HG02678 (cell line): ENCODE measurements at regions not wholly inside any gene's neighbourhood (a gene's known extent, or its start where the extent isn't known, plus 50 kb on each side); places are given as distances from the start of the nearest gene placed in this dataset.

ENCODE experiments used
- ATAC-seq: cut with Tn5 transposase; IDR thresholded peaks from one replicate; pipeline ENCODE4 v1.9.1; 2021; ENCODE audit warnings: mild to moderate bottlenecking, moderate library complexity; ENCODE audit not compliant: unreplicated experiment

DNA sequence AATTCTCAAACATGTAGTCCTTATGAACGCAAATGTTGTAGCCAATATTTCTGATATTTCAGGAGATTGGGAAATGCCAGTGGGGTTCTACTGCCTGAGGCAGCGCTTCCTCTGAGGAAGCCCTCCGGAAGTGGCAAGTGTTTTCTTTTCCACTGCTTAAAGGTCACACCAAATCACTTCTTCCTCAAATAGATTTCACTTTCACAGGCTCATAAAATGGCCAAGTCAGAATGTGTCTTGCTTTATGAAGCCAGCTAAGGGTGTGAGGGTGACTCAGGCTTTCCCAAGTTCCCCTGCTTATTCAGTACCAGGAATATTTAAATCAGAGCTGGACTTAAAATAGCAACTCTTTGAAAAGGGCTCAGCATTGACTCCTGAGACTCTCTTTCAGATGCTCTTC, 514.2 kb upstream of the DIPK2B start:
- ATAC-seq, result peak; percentile 35

DNA sequence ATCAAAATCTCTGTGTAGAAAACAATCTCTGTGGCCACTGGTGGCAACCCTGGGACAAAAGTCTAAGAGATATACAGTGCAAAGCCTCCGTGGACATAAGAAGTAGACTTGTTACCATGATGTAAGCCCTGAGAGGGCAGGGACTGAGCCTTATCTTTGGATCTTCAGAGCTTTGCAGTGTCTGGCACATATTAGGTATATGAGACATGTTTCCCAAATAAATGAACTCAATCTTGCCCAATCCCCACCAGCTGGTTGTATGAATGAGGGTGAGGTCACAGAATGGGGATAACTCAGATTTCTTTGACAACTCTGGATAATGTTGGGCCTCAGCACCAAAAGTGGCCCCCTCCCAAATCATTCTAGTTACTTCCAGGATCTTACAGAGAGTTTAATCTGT, 511.4 kb upstream of the DIPK2B start:
- no peak for ATAC-seq

DNA sequence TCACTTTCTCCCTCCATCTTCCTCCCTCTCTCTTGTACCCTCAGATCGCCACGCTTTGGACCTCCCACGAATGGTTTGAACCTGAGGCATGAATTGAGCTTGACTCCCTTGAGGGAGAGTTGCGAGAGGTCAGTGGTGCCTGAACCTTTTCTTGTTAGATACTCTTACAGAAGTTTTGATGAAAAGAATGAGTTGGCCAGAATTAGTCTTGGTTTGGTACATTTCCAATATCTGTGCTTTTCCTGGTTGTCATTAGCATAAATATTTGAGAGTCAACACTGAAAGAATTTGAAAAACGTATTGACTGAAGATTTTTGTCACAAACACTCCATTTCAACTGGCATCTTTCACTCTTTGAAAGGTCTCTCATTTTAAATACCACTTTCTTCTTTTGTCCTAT, 510.6 kb upstream of the DIPK2B start:
- no peak for ATAC-seq

DNA sequence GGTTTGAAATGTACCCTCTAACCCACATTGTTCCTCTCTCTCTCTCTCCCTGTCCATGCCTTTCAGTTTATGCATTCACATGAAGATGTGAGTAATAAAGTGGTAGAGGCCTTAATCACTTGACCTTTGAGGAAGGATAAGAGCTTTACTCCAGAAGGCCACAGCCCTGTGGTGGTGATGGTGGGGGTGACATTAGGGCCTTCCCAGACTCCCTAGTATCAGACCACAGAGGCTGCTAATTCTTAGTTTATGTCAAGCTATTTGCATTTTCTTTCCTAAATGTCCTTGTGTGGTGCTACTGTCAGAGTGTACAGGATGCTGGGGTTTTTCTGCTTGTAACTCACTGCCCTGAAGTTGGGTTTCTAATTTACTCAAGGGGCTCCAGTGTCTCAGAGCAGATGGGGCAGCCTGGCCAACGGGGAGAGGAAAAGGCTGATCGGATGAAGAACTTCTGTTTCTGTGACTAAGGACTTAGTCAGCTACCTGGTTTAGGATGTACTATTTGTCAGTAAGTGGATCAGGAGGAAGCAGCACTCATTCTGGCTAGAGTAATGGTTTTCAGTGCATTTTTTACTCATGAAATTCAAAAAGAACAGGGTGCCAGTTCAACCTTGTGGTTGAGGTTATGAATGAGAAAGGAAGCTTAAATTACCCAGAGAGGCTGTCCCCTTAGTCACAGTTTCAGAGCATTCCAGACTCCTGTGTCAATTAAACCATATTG, 509.6 kb upstream of the DIPK2B start:
- peak; percentile 86 for ATAC-seq

DNA sequence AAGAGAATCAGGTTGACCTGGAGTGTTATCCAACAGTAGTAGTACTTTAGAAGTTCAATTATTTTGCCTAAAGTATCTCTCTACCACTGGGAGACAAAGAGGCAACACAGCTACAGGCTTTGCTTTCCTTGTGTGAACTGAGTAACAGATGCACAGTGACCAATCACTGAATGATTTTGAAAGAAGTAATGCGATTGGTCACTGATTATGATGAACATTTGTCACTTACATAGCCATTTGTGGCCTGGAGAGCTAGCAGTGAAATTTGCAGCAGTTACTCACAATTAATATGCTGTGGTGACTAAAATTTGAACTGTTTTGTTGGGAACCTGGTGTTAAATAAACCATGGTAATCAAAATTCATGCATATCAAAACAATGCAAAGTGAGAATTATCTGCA, 508.7 kb upstream of the DIPK2B start:
- ATAC-seq, result no peak

DNA sequence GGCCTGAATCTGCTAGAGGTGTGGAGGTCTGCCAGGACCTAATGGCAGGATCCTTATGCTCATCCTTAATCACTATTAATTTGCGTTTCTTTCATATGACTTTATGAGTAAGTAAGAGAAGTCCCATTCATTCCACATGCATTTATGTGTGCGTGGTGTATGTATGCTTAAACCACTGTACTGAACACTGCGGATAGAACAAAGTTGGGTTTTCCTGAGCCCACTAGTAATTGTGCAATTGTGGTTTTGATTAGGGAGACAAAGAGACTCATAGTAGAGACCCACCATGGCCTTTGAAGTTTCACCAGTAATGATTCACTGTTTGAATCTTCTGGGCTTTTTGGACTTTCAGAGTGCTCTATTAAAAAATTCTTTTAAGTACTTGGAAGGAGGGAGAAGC, 498.5 kb upstream of the DIPK2B start:
- ATAC-seq, result no peak

DNA sequence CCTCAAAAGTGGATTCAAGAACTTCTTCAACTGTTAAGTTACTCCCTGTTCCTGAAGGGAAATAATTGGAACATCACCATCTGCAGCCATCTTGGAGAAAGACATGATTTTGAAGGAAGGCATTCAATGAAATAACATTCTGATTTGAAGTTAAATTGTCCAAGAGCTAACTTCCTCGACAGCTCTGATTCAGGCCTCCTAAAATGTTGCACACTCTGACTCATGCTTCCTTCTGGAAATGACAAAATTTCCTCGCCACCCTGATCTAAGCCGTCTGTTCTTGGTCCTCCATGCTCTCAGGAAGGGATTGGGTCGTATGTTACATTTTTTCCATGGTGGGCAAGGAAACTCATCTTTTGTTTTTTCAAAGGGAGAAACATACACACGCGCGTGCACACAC, 496.9 kb upstream of the DIPK2B start:
- no peak for ATAC-seq

DNA sequence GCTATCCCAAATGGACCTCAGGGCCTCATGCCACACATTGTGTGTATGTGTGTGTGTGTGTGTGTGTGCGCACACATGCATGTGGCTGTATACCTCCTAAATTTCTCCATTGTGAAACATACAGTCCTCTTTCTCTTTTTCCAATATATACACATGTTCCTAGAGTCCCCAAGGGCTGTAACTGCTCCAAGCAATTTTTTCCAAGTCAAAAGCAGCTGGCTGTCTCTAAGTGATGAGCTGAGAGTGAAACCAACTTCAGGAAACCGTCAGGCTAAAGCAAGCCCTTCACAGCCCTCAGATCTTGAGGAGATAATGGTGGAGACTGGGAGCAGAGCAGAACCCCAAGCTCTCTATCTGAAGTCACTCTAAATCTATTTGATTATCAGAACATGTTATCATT, 496.1 kb upstream of the DIPK2B start:
- no peak for ATAC-seq

DNA sequence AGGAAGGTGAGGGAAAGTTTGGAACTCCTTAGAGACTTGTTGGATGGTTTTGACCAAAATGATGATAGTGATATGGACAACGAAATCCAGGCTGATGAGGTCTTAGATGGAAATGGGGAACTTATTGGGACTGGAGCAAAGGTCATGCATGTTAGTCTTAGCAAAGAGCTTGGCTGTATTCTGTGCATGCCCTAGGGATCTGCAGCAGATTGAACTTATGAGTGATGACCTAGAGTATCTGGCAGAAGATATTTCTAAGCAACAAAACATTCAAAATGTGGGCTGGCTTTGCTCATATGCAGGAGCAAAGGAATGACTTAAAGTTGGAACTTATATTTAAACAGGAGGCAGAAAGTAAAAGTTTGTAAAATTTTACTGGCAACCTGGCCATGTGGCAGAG, 489.3 kb upstream of the DIPK2B start:
- ATAC-seq, result no peak

DNA sequence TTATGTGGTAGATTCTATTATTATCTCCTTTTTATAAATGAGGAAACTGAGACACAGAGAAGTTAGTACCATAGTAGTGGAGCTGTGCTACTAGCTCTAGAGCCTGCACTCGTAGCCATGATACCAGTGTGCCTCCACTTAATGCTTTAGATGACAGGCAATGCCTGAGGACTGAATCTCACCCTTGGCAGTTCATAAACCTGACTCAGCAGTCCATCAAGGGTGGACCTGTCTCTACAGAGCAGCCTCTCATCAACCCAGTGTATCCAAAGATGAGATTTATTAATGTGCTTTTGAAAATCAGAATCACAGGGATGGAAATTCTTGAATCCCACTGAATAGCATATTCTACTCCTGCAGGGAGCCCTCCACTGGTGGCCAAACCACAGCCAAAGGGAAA, 483.2 kb upstream of the DIPK2B start:
- ATAC-seq, result no peak

DNA sequence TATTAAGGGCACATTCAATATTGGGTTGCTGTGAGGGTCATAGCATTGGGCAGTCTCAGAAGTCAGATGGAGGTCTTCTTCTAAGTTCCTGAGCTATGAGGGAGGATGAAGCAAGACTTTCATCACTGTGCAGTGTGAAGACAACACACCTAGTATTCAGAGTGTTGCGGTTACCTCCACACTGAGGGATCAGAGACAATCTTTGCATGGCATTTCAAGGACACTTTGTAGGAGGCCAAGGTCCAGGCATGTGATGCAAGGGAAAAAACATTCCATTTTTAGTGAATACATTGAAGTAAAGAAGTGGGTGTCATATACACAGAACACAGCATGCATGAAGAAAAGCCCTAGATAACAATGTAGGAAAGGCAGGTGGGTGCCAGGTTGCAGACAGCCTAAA, 481.2 kb upstream of the DIPK2B start:
- ATAC-seq, result no peak

DNA sequence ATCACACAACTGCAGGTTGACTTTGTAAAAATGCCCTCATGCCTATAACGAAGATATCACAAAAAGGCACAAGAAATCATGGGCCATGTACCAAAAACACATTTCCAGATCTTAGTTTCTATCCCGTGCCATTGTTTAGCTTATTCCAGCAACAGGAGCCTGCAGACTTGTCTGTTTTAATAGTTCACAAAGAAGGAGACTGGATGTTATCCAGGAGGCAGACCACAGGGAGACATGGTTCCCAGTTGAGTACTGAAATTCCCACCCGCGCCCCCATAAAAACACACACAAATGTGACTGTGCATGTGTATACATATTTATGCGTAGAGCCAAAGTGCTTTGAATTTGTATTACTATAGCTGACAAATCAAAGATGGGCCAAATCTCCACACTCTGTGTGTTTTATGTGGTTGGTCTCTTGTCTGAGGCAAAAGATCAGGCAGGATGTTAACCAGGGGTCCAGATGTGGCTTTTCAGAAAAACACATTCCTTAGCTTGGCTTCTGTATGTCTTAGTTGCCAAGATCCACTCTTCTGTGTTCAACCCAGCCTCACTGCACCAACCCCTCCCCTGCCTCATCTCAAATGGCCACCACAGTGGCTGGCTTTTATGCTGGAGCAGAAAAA, 469.2 kb upstream of the DIPK2B start:
- no peak for ATAC-seq

DNA sequence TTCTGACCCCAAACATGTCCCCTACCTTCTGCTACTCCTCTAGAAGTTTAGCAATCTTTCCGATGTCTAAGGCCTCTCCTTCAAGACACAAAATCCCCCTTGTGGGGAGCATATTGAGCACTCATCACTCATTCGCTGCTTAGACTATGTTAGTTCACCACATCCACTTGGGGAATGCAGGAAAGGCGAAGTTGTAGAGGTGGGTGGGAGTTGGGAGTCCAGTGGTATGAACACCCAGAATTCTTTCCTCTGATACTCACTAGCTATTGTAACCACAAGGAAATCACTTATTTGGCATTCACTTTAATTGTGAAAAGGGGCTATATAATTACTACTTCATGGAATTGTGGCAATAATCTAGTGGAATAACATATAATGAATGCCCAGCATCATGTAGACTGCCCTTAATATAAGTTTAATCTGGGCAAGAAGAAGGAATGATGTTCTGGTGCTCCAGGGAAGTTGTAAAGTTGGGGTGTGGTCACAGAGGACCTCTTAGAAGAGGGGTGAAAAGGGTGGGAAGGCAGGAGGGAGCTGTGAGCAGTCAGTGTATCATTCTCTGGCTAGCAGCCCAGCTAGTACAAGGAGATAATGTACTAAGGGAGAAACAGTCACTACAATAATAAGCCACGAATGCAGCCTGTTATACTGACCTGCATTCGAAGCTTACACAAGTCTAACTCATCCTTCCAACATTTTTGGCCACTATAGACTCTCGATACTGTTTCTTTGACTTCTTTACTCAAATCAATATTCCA, 468.2 kb upstream of the DIPK2B start:
- no peak for ATAC-seq

DNA sequence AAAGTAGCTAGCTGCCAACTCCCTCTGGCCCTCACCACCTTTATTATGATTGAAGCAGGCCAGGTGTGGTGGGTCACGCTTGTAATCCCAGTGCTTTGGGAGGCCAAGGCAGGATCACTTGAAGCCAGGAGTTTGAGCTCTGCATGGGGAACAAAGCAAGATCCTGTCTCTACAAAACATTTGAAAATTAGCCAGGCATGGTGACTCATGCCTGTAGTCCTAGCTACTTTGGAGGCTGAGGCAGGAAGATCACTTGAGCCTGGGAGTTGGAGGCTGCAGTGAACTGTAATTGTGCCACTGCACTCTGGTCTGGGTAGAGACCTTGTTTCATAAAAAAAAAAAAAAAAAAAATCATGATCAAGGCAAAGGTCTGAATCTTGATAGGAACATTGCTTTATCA, 467.0 kb upstream of the DIPK2B start:
- no peak for ATAC-seq

DNA sequence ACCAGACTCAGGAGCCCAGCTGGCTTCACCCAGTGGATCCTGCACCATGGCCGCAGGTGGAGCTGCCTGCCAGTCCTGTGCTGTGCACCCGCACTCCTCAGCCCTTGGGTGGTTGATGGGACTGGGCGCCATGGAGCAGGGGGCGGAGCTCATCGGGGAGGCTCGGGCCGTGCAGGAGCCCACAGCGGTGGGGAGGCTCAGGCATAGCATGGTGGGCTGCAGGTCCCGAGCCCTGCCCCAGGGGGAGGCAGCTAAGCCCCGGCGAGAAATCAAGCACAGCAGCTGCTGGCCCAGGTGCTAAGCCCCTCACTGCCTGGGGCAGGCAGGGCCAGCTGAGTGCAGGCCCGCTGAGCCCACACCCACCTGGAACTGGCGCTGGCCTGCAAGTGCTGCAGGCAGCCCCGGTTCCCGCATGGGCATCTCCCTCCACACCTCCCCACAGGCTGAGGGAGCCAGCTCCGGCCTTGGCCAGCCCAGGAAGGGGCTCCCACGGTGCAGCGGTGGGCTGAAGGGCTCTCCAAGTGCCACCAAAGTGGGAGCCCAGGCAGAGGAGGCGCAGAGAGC, 464.1 kb upstream of the DIPK2B start:
- no peak for ATAC-seq

DNA sequence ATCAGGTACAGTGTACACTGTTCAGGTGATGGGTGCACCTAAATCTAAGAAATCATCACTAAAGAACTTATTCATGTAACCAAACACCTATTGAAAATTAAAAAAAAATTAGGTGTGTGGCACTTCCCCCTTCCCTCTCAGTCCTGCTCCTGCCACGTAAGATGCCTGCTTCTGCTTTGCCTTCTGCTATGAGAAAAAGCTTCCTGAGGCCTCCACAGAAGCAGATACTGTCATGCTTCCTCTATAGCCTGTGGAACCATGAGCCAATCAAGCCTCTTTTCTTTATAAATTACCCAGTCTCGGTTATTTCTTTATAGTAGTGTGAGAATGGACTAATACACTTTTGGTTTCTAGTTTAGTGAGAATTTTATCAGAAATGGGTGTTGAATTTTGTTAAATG, 459.8 kb upstream of the DIPK2B start:
- ATAC-seq, result no peak

DNA sequence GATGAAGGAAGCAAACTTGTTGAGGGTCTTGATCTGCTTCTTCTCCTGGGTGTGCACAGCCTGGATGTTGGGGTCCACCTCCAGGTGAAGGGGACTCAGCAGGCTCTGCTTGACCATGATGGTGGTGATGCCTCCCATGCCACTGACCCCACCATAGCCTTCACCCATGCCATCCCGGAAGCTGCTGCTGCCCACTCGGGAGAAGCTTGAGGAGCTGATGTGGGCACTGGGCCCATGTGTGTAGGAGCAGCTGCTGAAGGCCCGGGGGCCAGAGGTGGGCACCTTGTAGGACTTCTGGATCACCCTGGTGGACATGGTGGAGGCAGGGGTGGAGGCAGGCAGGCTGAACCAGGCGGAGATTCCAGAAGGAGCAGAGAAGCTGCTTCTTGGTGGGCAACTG, 432.7 kb upstream of the DIPK2B start:
- ATAC-seq, result no peak

DNA sequence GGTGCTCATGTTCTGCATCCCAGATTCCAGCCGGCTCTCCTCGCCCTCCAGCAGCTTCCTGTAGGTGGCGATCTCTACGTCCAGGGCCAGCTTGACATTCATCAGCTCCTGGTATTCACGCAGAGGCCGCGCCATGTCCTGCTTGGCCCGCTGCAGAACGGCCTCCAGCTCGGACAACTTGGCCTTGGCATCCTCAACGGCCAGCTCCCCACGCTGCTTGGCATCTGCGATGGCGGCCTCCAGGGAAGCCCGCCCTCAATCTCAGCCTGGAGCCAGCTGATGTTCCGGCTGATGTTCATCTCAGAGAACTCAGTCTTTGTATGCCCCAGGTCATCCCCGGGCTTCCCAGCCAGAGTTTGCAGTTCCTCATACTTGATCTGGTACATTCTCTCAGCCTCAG, 431.8 kb upstream of the DIPK2B start:
- ATAC-seq, result no peak

DNA sequence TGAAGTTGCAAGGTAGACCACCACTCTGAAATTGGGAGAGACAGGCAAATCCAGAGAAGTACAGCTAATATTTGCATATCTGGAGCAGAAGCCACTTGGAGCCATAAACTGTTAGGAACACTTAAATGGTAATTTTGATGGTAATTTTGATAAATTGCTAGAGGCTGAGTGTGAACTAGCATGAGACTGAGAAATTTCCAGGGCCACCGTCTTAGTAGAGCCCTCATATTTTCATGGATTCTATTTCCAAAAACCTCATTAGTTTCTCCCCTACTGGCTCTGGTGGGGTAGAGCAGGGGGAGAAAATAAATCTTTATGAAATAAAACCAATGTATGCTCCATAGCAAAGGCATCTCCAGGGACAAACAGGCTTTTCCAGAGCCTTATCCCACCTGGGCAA, 429.4 kb upstream of the DIPK2B start:
- ATAC-seq, result no peak

DNA sequence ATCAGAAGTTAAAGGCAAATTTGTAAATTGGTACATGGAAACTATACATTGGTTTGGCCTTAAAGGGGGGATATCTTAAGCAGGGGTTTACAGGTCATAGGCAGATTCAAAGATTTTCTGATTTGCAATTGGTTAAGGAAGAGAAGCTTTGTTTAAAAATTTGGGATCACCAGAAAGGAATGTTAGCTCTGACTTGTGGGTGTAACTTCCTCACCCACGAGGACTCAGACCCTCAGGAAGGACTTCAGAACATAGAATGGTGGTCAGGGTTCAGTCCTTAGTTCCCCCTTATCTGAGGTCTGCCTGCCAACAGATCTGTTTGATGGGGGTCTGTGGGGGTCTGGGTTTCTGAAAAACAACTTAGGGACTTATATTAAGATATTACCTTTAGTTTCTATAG, 427.4 kb upstream of the DIPK2B start:
- no peak for ATAC-seq

DNA sequence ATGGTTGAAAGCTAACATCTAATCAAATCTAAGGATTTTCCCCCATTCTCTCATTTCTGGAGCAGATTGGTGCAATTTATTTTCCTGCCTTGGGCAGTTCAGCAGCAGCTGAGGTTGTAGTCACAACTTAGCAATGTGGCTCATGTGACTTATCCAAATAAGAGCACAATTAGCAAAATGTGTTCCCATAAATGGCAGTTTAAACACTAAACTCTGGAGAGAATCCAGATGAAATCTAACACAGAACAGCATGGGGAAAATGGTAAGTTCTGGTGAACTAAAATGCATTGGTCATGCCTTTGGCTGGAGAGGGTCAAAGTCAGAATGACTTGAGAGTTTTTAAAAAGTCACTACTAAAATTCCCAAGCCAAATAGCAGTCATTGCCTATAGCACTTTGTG, 422.6 kb upstream of the DIPK2B start:
- no peak for ATAC-seq

DNA sequence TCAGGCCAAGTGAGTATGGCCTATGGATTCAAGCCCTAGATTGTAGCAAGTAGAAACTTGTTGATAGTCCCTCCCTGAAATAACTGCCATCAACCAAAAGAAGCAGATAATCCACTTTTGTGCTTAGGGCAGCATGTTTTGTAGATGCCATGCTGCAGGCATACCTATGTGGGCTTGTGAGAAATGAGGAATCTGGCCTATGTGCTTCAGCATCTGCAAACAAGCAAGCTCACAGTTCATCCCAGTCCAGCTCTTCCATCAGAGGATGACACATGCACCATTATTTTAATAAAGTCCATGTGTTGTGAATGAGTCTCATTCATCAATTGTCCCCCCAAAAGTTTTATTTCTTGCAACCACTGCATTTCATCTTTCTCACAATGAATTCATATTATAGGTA, 421.9 kb upstream of the DIPK2B start:
- ATAC-seq, result no peak
